ENCODE measurements at regions not wholly inside any gene's neighbourhood (a gene's known extent, or its start where the extent isn't known, plus 50 kb on each side); places are given as distances from the start of the nearest gene placed in this dataset.

DNA sequence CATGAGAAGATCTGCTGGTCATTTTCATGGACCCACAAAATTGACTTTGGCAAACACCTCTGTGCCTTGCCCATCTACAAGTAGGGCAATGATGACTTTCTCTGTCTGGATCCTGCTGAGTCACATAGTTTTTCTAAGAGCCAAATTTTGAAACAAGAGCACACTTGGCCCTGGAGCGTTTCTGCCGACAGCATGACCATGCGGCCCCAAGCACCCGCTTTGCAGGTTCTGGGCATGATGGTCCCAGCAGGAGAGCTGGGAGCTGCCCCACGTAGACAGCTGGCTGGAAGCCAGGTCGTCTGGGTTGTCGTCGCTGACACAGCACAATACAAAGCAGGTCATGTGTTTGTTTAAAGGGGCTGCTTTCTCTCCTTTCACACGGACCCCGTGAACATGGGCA lies 159.8 kb downstream of the SYK start:
- no peak overlapping the region for H3K27ac ChIP-seq

DNA sequence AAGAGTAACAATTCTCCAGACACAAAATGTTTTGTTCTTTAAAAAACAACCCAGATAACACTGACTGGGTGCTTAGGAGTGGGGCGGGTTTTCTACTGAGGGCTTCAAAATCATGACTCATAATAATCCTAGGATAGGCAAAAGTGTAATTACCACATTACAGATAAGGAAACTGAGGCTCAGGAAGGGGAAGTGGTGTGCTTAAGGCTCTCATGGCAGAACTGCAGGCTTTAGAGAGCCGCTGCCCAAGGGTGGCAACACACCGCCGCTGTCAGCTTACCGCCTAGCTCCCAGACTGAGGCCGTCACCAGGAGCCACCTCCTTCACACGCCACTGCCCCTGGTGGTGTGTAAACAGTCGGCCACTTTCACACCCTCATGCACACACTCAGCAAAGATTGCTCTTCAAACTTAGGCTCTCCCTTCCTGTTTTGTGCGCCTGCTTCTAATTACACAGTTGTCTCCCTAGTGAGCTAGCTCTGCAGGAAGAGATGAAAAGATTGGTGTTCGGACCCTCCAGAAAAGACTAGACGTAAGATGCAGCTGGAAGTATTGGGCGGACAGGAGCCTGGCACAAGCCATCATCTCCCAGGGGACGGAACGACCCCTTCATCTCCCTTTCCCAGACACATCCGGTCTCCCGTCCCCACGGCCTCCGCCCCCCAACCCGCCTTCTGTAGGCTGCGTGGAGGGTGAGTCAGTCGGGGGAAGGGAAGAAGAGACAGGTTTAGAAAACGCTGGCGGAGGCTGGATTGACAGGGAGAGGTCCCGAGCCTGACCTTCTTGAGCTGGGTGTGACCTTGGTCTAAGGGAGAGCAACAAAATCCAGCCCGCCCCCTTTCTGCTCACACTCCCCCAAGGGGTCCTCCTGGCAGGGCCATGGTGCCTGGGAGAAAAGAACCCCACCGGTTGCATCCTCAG lies 162.7 kb downstream of the SYK start:
- no peak for DNase-seq (ENCODE audit: low spot score)
- H3K27ac ChIP-seq = peak overlapping the region in 1 of 2 donors; percentile 40
- no peak for TF ChIP-seq CTCF (IDR thresholded peaks at IDR 0.05)
- peak overlapping the region; percentile 55 for H3K4me3 ChIP-seq

More for the DNA sequence above, 159.8 kb downstream of the SYK start:
- no peak for TF ChIP-seq CTCF (IDR thresholded peaks at IDR 0.05)
- DNase-seq (ENCODE audit: low spot score) = no peak
- no peak overlapping the region for H3K4me3 ChIP-seq

- no peak for TF ChIP-seq CTCF (IDR thresholded peaks at IDR 0.05)
- H3K27ac ChIP-seq = peak overlapping the region in 1 of 2 donors; percentile 40
- peak overlapping the region; percentile 55 for H3K4me3 ChIP-seq
- no peak for DNase-seq (ENCODE audit: low spot score)
Observed at GRCh38 chr9:90965226-90966030, 163.8 kb downstream of the SYK start.

DNA sequence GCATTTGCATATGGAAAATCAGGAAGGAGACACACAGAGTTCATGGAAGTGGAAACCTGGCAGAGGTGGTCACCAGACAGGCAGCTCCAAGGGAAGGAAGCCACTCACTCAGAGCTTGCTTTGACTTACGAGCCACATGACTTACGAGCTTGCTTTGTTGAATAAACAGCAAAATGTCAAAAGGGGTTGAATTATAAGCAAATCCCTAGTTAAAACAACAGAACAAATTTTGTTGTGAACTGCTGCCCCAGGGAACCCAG lies 164.3 kb downstream of the SYK start:
- H3K27ac ChIP-seq = no peak overlapping the region
- no peak for DNase-seq (ENCODE audit: low spot score)
- no peak for TF ChIP-seq CTCF (IDR thresholded peaks at IDR 0.05)
- no peak overlapping the region for H3K4me3 ChIP-seq

GRCh38 chr9:90966480-90967144 lies 165.0 kb downstream of the SYK start:
- DNase-seq (ENCODE audit: low spot score) = no peak
- no peak for TF ChIP-seq CTCF (IDR thresholded peaks at IDR 0.05)
- H3K4me3 ChIP-seq = no peak overlapping the region
- H3K27ac ChIP-seq = no peak overlapping the region

GRCh38 chr9:90967145-90967538 lies 165.5 kb downstream of the SYK start:
- DNase-seq (ENCODE audit: low spot score) = no peak
- Histone ChIP-seq H3K27ac (no peak overlapping the region), H3K4me3 (no peak overlapping the region)
- TF ChIP-seq CTCF (IDR thresholded peaks at IDR 0.05) = no peak
